ENCODE measurements at regions not wholly inside any gene's neighbourhood (a gene's known extent, or its start where the extent isn't known, plus 50 kb on each side); places are given as distances from the start of the nearest gene placed in this dataset.
A peak's percentile ranks its signal among the peaks of the same experiment; 100 is the strongest.

DNA sequence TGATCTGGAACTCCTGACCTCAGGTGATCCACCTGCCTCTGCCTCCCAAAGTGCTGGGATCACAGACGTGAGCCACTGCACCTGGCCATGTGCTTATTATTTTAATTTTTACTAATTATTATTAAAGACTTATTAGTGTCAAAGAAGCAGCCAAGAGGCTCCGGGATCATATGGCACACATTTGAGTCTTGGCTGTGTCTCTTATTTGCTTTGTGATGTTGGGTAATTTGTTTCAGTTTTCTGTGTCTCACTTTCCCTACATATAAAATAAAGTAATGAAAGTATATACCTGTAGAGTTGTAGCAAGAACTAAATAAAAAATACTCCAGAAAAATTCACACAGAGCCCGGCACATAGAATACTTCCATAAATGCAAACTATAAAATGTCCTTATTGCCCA lies 238.0 kb upstream of the TBL1XR1 start:
- no peak for DNase-seq (ENCODE audit: extremely low spot score)
- Histone ChIP-seq H3K4me3 (ENCODE audit: low read depth, low read length) (no peak overlapping the region), H3K27ac (ENCODE audit: low read depth) (no peak overlapping the region), H3K36me3 (ENCODE audit: insufficient read depth) (no peaks in the 10 kb centered on the region), H3K4me1 (ENCODE audit: insufficient read depth) (no peaks in the 10 kb centered on the region)
- 94% methylated on average over 3 of the region's 3 CpGs for WGBS

DNA sequence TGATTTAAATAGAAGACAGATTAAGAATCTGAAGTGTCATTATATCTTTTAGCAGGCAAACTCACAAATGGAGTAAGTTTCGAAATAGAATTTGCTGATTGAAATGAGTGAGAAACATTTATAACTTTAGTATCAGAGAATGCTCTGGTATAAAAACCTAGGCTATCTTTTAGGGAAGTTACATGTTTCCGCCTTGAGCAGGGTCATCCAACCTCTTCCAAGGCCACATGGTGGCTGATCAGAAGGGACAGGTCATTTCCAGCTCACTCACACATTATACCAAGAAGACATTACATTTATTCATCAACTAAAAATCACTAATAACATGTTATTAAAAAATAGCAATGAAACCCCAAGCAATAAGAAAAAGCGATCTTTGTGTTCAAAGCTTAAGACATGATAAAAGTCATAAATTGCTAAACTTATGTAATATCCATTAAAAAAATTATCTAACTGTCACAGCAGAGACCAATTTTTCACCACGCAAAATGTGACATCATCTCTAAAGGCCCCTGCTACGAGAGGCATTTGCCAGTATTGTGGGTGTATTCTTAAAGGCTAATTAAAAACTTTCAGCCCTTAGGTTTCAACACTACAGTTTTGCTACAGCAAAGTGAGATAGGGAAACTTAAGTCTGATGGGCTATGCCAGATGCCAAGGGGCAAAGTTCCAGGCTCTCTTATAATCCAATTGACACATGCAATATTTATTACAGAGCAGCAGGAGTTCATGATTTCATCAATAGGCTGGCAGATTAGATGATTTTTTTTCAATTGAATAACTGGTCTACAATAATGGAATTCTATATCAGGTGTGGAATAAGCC lies 240.4 kb upstream of the TBL1XR1 start:
- DNase-seq (ENCODE audit: extremely low spot score), result no peak
- H3K36me3 ChIP-seq (ENCODE audit: insufficient read depth), result peaks cover 1% of the 10 kb centered on the region
- no peaks in the 10 kb centered on the region for H3K4me1 ChIP-seq (ENCODE audit: insufficient read depth)
- no peak overlapping the region for H3K4me3 ChIP-seq (ENCODE audit: low read depth, low read length)
- 92% methylated on average over 5 of the region's 5 CpGs for WGBS
- no peak overlapping the region for H3K27ac ChIP-seq (ENCODE audit: low read depth)

DNA sequence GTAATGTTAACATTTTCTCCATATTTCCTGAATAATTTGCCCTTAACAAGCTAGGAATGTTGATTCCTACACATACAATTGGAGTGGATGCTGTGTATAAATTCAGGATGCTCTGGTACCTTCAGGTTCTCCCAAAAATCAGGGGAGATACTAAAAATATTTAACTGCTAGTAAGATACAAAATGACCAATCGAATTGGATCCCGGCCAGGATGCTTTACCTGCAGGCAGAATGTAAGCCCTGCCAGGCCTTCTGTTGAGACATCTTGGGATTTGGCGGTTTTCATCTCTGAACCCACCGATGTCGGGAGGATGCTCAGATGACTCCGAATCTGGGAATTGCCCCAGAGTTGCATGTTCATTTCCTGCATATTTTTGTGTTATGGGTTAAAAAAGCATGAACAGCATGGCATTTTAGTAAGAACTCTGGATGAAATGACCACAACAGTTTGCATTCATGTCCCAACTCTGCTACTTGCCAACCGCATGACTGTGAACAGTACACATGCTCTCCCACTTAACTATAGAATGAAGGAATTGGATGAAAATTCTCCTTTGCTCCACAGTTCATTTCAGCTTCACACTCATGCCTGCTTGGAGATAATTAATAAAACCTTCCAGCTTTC lies 241.4 kb upstream of the TBL1XR1 start:
- WGBS, result 97% methylated on average over 7 of the region's 7 CpGs
- Histone ChIP-seq H3K4me3 (ENCODE audit: low read depth, low read length) (no peak overlapping the region), H3K4me1 (ENCODE audit: insufficient read depth) (no peaks in the 10 kb centered on the region), H3K27ac (ENCODE audit: low read depth) (no peak overlapping the region), H3K36me3 (ENCODE audit: insufficient read depth) (peaks cover 1% of the 10 kb centered on the region)
- no peak for DNase-seq (ENCODE audit: extremely low spot score)

DNA sequence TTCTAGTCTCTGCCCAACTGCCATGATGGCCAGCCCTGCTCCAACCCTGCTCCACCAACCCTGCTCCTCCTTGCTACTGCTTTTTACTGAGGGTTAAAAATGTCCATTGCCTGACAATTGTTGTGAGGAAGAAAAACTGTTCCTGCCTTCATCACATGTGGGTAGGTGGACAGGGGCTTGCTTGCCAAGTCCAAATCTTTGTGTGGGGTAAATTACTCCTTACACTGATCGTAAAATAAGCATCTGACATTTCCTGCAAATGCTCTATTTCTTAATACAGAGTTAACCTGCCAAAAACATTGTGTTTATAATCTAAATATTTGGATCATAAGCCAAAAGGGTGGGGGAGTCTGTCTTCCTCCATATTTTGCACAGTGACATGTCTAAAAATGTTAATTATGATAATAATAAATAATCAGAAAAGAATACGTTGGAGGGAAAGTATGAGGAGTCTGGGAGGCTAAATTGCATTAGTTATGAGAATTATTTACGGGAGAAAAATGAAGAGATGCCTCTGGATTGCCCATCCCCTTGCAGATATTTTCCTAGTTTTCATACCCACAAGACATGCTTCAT lies 242.5 kb upstream of the TBL1XR1 start:
- no peak for DNase-seq (ENCODE audit: extremely low spot score)
- no peak overlapping the region for H3K4me3 ChIP-seq (ENCODE audit: low read depth, low read length)
- no peaks in the 10 kb centered on the region for H3K4me1 ChIP-seq (ENCODE audit: insufficient read depth)
- WGBS, result 43% methylated on average over 3 of the region's 3 CpGs
- H3K27ac ChIP-seq (ENCODE audit: low read depth), result no peak overlapping the region
- peaks cover 1% of the 10 kb centered on the region for H3K36me3 ChIP-seq (ENCODE audit: insufficient read depth)

DNA sequence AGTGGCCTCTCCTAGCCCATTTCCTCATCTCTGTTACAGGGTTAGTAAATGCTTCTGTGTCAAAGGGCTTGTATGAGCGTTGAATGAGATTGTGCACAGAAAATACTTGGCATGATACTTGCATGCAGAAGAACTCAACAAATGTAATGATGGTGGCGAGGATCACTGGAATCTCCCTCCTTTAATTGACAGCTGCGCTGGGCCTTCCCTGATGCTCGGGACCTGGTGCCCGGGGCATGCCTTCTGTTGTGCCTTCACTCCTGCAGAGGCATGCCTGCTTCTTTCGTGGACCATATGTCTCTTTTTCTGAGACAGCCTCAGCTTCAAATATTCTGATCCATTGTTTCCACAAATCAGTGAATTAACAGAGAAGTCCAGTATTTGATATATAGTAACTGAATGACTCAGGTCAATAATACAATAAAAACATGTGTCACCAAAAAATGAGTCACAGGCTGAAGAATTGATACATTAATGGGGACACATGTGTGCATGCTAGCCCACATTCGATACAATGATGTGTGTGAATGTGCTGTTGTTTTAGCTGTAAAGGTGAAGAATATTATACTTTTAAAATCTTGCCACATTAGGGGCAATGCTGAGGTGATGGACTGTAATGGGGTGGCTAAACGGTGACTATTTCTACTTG lies 243.3 kb upstream of the TBL1XR1 start:
- no peaks in the 10 kb centered on the region for H3K4me1 ChIP-seq (ENCODE audit: insufficient read depth)
- H3K36me3 ChIP-seq (ENCODE audit: insufficient read depth), result peaks cover 1% of the 10 kb centered on the region
- no peak overlapping the region for H3K27ac ChIP-seq (ENCODE audit: low read depth)
- H3K4me3 ChIP-seq (ENCODE audit: low read depth, low read length), result no peak overlapping the region
- 88% methylated on average over 8 of the region's 8 CpGs for WGBS
- DNase-seq (ENCODE audit: extremely low spot score), result no peak

DNA sequence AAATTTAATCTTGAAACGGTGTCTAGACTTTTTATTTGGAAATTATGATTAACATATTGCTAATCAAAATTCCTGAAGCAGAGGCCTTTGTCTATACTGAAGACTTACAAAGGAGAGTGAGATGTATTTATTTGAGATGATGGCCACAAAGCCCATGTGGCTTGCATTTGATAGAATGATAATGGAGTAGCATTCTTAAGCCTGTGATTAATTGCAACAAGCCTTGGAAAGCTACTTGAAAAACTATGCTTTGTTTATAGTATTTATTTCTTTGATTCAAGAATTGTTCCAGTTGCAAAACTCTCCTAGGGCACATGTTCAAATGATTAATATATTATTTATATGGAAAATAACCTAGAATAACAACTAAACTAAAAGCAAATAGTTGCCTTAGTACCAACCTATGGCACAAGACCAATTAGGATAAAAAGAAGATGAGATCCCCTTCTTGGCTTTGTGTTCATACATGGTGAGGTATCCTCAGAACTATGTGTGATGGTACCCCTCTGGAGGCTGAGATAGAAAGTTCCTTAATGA lies 244.1 kb upstream of the TBL1XR1 start:
- DNase-seq (ENCODE audit: extremely low spot score), result no peak
- Histone ChIP-seq H3K27ac (ENCODE audit: low read depth) (peak overlapping the region; percentile 48), H3K4me3 (ENCODE audit: low read depth, low read length) (no peak overlapping the region)

DNA sequence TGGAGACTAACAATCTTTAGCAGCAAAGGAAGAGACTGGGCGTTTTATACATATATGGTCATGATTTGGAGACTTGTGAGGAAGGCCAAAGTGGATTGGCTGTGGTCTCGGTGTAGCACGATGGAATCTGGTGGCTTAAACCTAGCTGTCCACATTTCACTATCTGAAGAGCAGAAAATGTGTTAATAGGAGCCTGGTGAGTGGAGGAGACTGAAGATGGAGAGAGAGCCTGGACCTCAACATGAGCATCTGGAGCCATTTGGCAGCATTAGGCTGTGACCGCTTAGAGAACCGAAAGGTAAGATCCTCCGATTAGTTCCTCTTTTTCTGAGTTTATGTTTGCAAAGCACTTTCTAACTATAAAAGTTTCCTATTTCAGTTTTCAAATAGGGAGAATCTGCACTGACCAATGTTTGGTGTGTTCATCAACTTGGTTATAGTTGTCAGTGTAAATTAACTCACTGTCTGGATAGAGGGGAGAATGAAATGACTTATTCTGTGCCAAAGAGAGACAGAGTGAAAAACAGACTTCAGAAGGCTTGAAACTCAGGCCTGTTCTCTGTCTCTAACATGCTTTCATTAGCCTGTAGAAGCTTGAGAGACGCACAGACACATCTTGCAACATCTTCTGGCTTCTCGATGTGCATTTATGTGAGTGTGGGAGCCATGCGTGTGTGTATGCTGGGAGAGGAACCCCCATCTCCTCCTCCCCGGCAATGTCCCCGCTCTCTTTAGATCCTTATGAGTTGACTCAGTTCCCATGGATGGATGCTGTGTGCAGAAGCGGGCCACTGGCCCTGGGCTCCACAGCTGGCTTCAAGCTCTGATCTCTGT lies 244.7 kb upstream of the TBL1XR1 start:
- Histone ChIP-seq H3K4me1 (ENCODE audit: insufficient read depth) (peaks cover 1% of the 10 kb centered on the region), H3K36me3 (ENCODE audit: insufficient read depth) (peaks cover 1% of the 10 kb centered on the region), H3K4me3 (ENCODE audit: low read depth, low read length) (no peak overlapping the region), H3K27ac (ENCODE audit: low read depth) (peak overlapping the region; percentile 48)
- 66% methylated on average over 12 of the region's 12 CpGs for WGBS
- no peak for DNase-seq (ENCODE audit: extremely low spot score)

More for the DNA sequence above, 244.1 kb upstream of the TBL1XR1 start:
- peaks cover 1% of the 10 kb centered on the region for H3K36me3 ChIP-seq (ENCODE audit: insufficient read depth)
- H3K4me1 ChIP-seq (ENCODE audit: insufficient read depth), result peaks cover 1% of the 10 kb centered on the region
- WGBS, result 89% methylated on average over 1 of the region's 1 CpG

DNA sequence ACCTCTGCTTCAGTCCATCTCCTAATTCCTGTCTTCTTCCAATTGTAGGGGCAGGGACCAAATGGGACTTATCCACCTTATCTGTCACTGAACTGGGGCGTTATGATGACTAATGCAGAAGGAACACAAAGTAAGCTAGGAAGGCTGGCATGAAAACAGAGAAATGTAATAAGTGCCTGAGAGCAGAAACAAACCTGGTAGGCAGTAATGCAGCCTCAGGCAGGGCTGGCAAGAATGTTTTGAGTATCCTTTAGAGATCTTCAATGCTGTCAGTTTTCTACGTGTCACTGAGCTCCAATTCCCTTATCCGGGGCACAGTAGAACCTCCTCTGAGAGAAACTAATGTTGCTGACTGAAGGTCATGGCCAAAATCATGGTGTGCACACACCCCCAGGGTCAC lies 246.2 kb upstream of the TBL1XR1 start:
- no peak overlapping the region for H3K27ac ChIP-seq (ENCODE audit: low read depth)
- H3K4me3 ChIP-seq (ENCODE audit: low read depth, low read length), result no peak overlapping the region
- H3K4me1 ChIP-seq (ENCODE audit: insufficient read depth), result peaks cover 1% of the 10 kb centered on the region
- H3K36me3 ChIP-seq (ENCODE audit: insufficient read depth), result peaks cover 1% of the 10 kb centered on the region
- no peak for DNase-seq (ENCODE audit: extremely low spot score)
- WGBS, result 43% methylated on average over 3 of the region's 3 CpGs

DNA sequence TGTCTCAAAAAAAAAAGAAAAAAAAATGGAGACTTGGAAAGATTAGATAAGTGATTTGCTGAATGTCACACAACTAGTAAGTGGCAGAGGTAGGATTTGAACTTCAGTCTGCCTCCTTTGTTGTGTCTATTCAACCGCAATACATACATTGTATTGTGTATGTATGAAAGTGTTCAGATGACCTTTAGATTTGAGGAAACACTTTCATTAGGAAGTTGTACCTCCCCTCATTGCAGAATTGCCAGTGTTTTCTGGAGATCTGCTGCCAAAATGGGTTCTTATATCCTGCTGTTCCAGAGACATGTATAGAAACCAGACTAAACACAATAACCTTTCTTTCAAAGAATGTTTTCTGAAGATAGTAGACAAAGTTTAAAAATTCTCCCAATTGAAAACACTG lies 247.4 kb upstream of the TBL1XR1 start:
- Histone ChIP-seq H3K4me1 (ENCODE audit: insufficient read depth) (peaks cover 1% of the 10 kb centered on the region), H3K36me3 (ENCODE audit: insufficient read depth) (peaks cover 1% of the 10 kb centered on the region), H3K4me3 (ENCODE audit: low read depth, low read length) (no peak overlapping the region), H3K27ac (ENCODE audit: low read depth) (no peak overlapping the region)
- WGBS, result 94% methylated on average over 1 of the region's 1 CpG
- DNase-seq (ENCODE audit: extremely low spot score), result no peak

DNA sequence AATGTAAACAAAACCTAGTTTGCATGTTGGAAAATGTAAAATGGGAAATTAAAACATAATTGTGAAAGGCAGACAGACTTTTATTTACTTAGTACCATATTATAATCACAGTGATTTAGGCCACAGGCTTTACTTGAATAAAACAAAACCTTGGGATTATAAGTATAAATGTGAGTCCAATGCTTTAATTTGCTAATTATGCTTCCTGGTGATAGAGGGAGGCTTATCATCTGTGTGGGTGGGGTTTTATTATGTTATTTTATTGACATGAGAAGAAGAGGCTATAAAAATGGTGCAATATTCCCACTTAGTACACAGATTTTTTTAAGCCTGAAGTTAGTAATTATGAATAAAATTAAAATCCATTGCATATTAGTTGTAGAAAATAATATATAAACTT lies 248.3 kb upstream of the TBL1XR1 start:
- Histone ChIP-seq H3K4me3 (ENCODE audit: low read depth, low read length) (no peak overlapping the region), H3K27ac (ENCODE audit: low read depth) (no peak overlapping the region), H3K4me1 (ENCODE audit: insufficient read depth) (peaks cover 3% of the 10 kb centered on the region)

DNA sequence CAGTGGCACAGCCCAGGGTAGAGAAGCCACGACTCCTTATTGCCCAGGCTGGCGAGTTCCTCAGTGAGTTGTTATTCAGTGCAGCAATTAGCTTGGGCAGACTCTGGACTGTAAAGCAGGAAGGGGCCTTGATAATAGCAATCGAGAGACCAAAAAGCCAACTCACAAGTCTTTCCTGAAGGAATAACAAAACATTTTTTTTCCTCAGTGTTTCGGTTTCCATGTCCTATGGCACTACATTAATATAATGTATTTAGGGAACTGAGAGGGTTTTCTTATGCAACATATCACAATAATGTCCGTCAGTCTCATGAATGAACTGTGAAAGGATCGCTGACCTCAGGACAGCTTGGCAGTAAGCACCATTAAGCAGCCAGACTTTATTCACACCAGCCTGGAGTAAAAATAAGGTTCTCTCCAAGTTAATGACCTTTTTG lies 248.9 kb upstream of the TBL1XR1 start:
- no peak overlapping the region for H3K27ac ChIP-seq (ENCODE audit: low read depth)
- H3K4me3 ChIP-seq (ENCODE audit: low read depth, low read length), result no peak overlapping the region
- peaks cover 1% of the 10 kb centered on the region for H3K36me3 ChIP-seq (ENCODE audit: insufficient read depth)
- 79% methylated on average over 6 of the region's 6 CpGs for WGBS
- no peak for DNase-seq (ENCODE audit: extremely low spot score)
- peaks cover 3% of the 10 kb centered on the region for H3K4me1 ChIP-seq (ENCODE audit: insufficient read depth)

More for the DNA sequence above, 248.3 kb upstream of the TBL1XR1 start:
- DNase-seq (ENCODE audit: extremely low spot score), result no peak
- H3K36me3 ChIP-seq (ENCODE audit: insufficient read depth), result peaks cover 1% of the 10 kb centered on the region

DNA sequence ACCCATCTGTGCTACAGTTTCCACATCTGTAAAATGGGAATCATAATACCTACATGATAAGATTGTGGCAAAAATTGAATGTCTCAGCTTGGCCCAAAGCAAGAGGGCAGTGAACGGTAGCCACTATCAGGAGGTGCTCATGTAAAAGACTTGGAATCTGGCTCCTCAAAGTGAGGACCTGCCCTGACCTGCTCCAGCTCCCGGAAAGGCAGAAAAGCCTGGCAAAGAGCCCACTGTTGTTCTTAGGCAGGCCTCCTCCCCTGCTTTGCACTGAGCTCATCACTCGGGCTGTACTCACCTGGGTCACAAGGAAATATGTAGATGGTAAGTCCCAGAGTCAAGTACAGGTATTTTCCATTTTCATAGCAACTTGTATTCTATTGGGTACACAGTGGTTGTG lies 250.7 kb upstream of the TBL1XR1 start:
- H3K4me3 ChIP-seq (ENCODE audit: low read depth, low read length), result no peak overlapping the region
- no peak for DNase-seq (ENCODE audit: extremely low spot score)
- 86% methylated on average over 3 of the region's 3 CpGs for WGBS
- no peaks in the 10 kb centered on the region for H3K36me3 ChIP-seq (ENCODE audit: insufficient read depth)
- H3K4me1 ChIP-seq (ENCODE audit: insufficient read depth), result peaks cover 3% of the 10 kb centered on the region
- H3K27ac ChIP-seq (ENCODE audit: low read depth), result no peak overlapping the region

DNA sequence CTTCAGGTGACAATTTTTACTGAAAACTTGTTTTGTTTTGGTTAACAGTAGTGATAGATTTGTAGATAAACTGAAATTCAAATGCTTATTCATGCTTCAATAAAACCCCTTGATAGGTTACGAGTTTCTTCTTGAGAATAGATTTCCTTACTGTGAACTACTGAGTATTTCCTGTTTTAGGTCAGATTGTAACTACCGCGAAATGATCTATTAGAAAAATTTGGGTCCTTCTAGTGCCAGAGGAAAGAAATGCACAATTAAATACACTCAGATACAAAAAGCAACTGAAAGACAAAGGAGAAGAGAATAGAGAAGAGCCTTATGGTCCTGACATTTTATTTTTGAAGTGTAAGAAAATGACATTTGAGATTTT lies 251.7 kb upstream of the TBL1XR1 start:
- H3K4me1 ChIP-seq (ENCODE audit: insufficient read depth), result peaks cover 3% of the 10 kb centered on the region
- H3K36me3 ChIP-seq (ENCODE audit: insufficient read depth), result no peaks in the 10 kb centered on the region
- H3K4me3 ChIP-seq (ENCODE audit: low read depth, low read length), result no peak overlapping the region
- 75% methylated on average over 3 of the region's 3 CpGs for WGBS
- DNase-seq (ENCODE audit: extremely low spot score), result no peak
- no peak overlapping the region for H3K27ac ChIP-seq (ENCODE audit: low read depth)

Data from urinary bladder (tissue), 3 donors.